WTC11 (cell line): ENCODE measurements at regions not wholly inside any gene's neighbourhood (a gene's known extent, or its start where the extent isn't known, plus 50 kb on each side); places are given as distances from the start of the nearest gene placed in this dataset.

Experiments
- ATAC-seq: fragments of 200-7000 bp; cut with Tn5 transposase; 2 replicates; pipeline ENCODE4 v1.10.0; 2021; ENCODE audit warnings: mild to moderate bottlenecking, moderate library complexity
- CTCF ChIA-PET: fragments of 300-600 bp; sonication (Branson Sonifier 250); formaldehyde crosslinking; loops from one replicate; lab custom pipeline; 2021; ENCODE audit warnings: antibody characterized with exemption; lab: Charles Lee
- POLR2A ChIA-PET: fragments of 350-600 bp; sonication (Branson Sonifier 250); formaldehyde crosslinking; loops from one replicate; lab custom pipeline; 2021; ENCODE audit warnings: antibody characterized with exemption; lab: Charles Lee
- DNase-seq: peaks from one replicate; pipeline ENCODE4 v3.0.0; 2021; ENCODE audit warnings: low spot score
- H3K27ac Mint-ChIP-seq: 2 replicates; pipeline ENCODE4 v1.8.0; 2021; ENCODE audit warnings: mixed read lengths
- H3K27me3 Mint-ChIP-seq: 2 replicates; pipeline ENCODE4 v1.8.0; 2021; ENCODE audit warnings: low read depth, mild to moderate bottlenecking, moderate library complexity, mixed read lengths
- H3K36me3 Mint-ChIP-seq: 2 replicates; pipeline ENCODE4 v1.8.0; 2021; ENCODE audit warnings: mixed read lengths
- H3K4me1 Mint-ChIP-seq: 2 replicates; pipeline ENCODE4 v1.8.0; 2022; ENCODE audit warnings: mixed read lengths
- H3K4me3 Mint-ChIP-seq: 2 replicates; pipeline ENCODE4 v1.8.0; 2021; ENCODE audit warnings: mild to moderate bottlenecking, moderate library complexity, mixed read lengths
- H3K9me3 Mint-ChIP-seq: 2 replicates; pipeline ENCODE4 v1.8.0; 2021; ENCODE audit warnings: mixed read lengths
- AR ChIP-seq: fragments of 250-450 bp; sonication (Bioruptor Pico); IDR thresholded peaks from 2 replicates; pipeline ENCODE4 v1.9.0; 2021; ENCODE audit warnings: mild to moderate bottlenecking
- ATF1 ChIP-seq: sonication (generic); formaldehyde crosslinking; IDR thresholded peaks from 2 replicates; pipeline ENCODE4 v1.8.1; 2023; ENCODE audit warnings: mild to moderate bottlenecking, moderate library complexity, missing genetic modification reagents
- CREM ChIP-seq: sonication (generic); formaldehyde crosslinking; IDR thresholded peaks from 2 replicates; pipeline ENCODE4 v1.8.1; 2022; ENCODE audit warnings: mild to moderate bottlenecking, missing genetic modification reagents, moderate library complexity
- EMX1 ChIP-seq: fragments of 250-450 bp; sonication (Bioruptor Pico); IDR thresholded peaks from 2 replicates; pipeline ENCODE4 v1.8.0; 2021; ENCODE audit warnings: mild to moderate bottlenecking
- ERG ChIP-seq: fragments of 250-450 bp; sonication (Bioruptor Pico); IDR thresholded peaks from 2 replicates; pipeline ENCODE4 v1.8.0; 2021; ENCODE audit warnings: mild to moderate bottlenecking
- FOXK1 ChIP-seq: sonication (generic); formaldehyde crosslinking; IDR thresholded peaks from 2 replicates; pipeline ENCODE4 v1.8.0; 2022; ENCODE audit warnings: mild to moderate bottlenecking, moderate library complexity, missing genetic modification reagents
- GABPB1 ChIP-seq: sonication (generic); formaldehyde crosslinking; IDR thresholded peaks from 2 replicates; pipeline ENCODE4 v1.8.1; 2023; ENCODE audit warnings: mild to moderate bottlenecking, missing genetic modification reagents
- HMGA2 ChIP-seq: fragments of 250-450 bp; sonication (Bioruptor Pico); IDR thresholded peaks from 2 replicates; pipeline ENCODE4 v1.4.0; 2021; ENCODE audit warnings: mild to moderate bottlenecking, moderate library complexity
- JAZF1 ChIP-seq: fragments of 250-450 bp; sonication (Bioruptor Pico); IDR thresholded peaks from 2 replicates; pipeline ENCODE4 v1.9.0; 2021; ENCODE audit warnings: moderate library complexity, mild to moderate bottlenecking, inconsistent platforms
- KAT7 ChIP-seq: sonication (generic); formaldehyde crosslinking; IDR thresholded peaks from 2 replicates; pipeline ENCODE4 v1.8.1; 2023; ENCODE audit warnings: missing genetic modification reagents, mild to moderate bottlenecking, borderline replicate concordance
- NFYB ChIP-seq: sonication (generic); formaldehyde crosslinking; conservative IDR thresholded peaks from 2 replicates; pipeline ENCODE4 v1.8.0; 2022; ENCODE audit warnings: low read depth, missing genetic modification reagents
- SP1 ChIP-seq: sonication (generic); formaldehyde crosslinking; conservative IDR thresholded peaks from 2 replicates; pipeline ENCODE4 v1.8.1; 2022; ENCODE audit warnings: missing genetic modification reagents
- ZBTB21 ChIP-seq: sonication (generic); formaldehyde crosslinking; IDR thresholded peaks from 2 replicates; pipeline ENCODE4 v1.8.1; 2023; ENCODE audit warnings: mild to moderate bottlenecking, missing genetic modification reagents, borderline replicate concordance
- ZNF138 ChIP-seq: sonication (generic); formaldehyde crosslinking; conservative IDR thresholded peaks from 2 replicates; pipeline ENCODE4 v1.8.1; 2022; ENCODE audit warnings: mild to moderate bottlenecking, moderate library complexity, missing genetic modification reagents
- ZNF232 ChIP-seq: sonication (generic); formaldehyde crosslinking; IDR thresholded peaks from 2 replicates; pipeline ENCODE4 v1.8.0; 2022; ENCODE audit warnings: mild to moderate bottlenecking, missing genetic modification reagents
- TF ChIP-seq, protein P1 (sequence below): sonication (generic); formaldehyde crosslinking; IDR thresholded peaks from 2 replicates; pipeline ENCODE4 v1.8.1; 2022; ENCODE audit warnings: low read depth, missing genetic modification reagents, borderline replicate concordance
- TF ChIP-seq, protein P2 (sequence below): sonication (generic); formaldehyde crosslinking; IDR thresholded peaks from 2 replicates; pipeline ENCODE4 v1.8.0; 2022; ENCODE audit warnings: mild to moderate bottlenecking, missing genetic modification reagents
- TF ChIP-seq, protein P3 (sequence below): sonication (generic); formaldehyde crosslinking; IDR thresholded peaks from 2 replicates; pipeline ENCODE4 v1.8.1; 2023; ENCODE audit warnings: mild to moderate bottlenecking, missing genetic modification reagents, moderate library complexity
- TF ChIP-seq, protein P4 (sequence below): sonication (generic); formaldehyde crosslinking; conservative IDR thresholded peaks from 2 replicates; pipeline ENCODE4 v1.8.1; 2023; ENCODE audit warnings: mild to moderate bottlenecking, low read depth, missing genetic modification reagents, moderate library complexity

- ChIA-PET POLR2A (no interaction called here), CTCF (no interaction called here)
- Mint-ChIP-seq H3K27ac (no peak overlapping the region), H3K4me3 (no peak overlapping the region), H3K27me3 (no peaks in the 10 kb centered on the region), H3K9me3 (no peaks in the 10 kb centered on the region), H3K4me1 (no peaks in the 10 kb centered on the region), H3K36me3 (no peaks in the 10 kb centered on the region)
- TF ChIP-seq, protein P1, sequence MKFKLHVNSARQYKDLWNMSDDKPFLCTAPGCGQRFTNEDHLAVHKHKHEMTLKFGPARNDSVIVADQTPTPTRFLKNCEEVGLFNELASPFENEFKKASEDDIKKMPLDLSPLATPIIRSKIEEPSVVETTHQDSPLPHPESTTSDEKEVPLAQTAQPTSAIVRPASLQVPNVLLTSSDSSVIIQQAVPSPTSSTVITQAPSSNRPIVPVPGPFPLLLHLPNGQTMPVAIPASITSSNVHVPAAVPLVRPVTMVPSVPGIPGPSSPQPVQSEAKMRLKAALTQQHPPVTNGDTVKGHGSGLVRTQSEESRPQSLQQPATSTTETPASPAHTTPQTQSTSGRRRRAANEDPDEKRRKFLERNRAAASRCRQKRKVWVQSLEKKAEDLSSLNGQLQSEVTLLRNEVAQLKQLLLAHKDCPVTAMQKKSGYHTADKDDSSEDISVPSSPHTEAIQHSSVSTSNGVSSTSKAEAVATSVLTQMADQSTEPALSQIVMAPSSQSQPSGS (CRISPR knock-in tag): no peak
- no peak for TF ChIP-seq AR (CRISPR knock-in tag)
- ATAC-seq: no peak
- DNase-seq: no peak
Measured at GRCh38 chr2:11053546-11053945, 101.7 kb upstream of the SLC66A3 start.

DNA sequence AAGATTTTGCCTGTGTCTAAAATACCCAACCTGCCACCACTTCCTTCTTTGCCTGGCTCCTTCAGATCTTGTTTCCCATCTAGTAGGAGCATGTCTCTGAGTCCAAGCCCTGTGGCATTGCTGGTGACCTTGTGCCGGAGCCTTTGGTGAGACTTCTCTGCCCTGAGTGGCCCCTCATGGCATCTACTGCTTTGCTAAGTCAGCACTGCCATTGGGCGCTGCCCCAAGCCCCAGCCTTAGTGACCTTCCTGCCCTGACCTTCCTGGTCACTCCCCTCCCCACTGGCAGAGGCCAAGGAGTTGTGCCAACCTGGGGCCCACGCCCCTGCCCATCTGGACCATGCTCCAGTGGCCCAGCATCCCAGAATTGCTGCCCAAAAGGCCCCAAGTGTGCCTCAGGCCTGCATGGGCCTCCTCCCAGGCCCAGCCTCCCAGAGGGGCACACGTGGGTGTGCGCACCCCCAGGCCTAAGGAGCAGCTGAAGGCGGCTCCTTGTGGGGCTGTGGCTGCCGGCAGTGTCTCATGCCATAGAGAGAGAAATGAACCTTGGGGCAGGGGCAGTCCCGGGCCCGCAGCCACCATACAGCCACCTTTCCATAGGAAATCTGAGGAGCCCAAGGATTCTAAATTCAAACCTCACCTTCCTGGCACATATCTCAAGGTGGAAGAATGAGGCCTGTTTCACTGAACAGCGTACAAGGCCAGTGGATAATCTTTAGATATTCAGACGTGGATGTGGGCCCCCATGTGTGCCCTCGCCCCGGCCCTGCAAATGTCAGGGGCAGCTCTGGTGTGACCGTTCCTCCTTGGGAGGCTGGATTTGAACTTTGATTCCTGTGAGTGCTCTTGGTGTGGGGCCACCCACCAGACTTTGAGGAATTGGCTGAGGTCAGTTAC, 100.2 kb upstream of the SLC66A3 start:
- no peak overlapping the region for H3K4me3 Mint-ChIP-seq
- no peak overlapping the region for H3K27ac Mint-ChIP-seq
- CTCF ChIA-PET: no interaction called here
- no peak for DNase-seq
- TF ChIP-seq CREM (CRISPR knock-in tag): no peak
- no peak for TF ChIP-seq JAZF1 (CRISPR knock-in tag)
- no peak for TF ChIP-seq EMX1 (CRISPR knock-in tag)
- TF ChIP-seq ERG (CRISPR knock-in tag): no peak
- no peak for TF ChIP-seq GABPB1 (CRISPR knock-in tag)
- TF ChIP-seq FOXK1 (CRISPR knock-in tag): no peak
- no peak for TF ChIP-seq SP1 (CRISPR knock-in tag)
- TF ChIP-seq, all 79 proteins: peak for 0
- no peaks in the 10 kb centered on the region for H3K4me1 Mint-ChIP-seq
- no peak for ATAC-seq
- no peaks in the 10 kb centered on the region for H3K27me3 Mint-ChIP-seq
- H3K9me3 Mint-ChIP-seq: no peaks in the 10 kb centered on the region
- POLR2A ChIA-PET: no interaction called here
- no peaks in the 10 kb centered on the region for H3K36me3 Mint-ChIP-seq

DNA sequence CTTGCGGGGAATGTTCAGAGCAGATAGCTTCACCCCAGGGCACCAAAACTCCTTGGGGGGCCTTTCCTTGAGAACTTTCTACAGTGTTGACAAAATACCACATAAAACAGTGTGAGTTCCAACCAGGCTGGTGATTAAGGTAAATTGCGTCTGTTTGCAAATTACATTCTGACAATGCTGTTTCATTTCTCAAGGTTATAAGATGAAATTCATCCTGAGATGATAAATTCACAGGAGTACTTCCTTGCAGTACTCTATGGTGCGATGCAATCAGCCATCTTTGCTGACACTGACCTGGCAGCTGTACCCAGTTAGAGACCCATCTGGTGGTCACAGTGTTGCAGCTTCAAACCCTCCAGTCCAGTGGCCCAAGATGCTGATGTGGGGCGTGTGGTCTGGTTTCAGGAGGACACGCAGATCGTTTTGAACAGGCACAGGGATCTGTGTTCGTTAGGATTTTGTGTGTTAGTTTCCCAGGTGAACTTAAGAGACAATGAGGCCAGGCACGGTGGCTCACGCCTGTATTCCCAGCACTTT, 99.5 kb upstream of the SLC66A3 start:
- Mint-ChIP-seq H3K4me3 (no peak overlapping the region), H3K27ac (no peak overlapping the region), H3K4me1 (no peaks in the 10 kb centered on the region), H3K36me3 (no peaks in the 10 kb centered on the region), H3K27me3 (no peaks in the 10 kb centered on the region), H3K9me3 (peaks cover 4% of the 10 kb centered on the region)
- POLR2A ChIA-PET: no interaction called here
- ATAC-seq: no peak
- CTCF ChIA-PET: no interaction called here
- no peak for DNase-seq
- TF ChIP-seq, protein P2, sequence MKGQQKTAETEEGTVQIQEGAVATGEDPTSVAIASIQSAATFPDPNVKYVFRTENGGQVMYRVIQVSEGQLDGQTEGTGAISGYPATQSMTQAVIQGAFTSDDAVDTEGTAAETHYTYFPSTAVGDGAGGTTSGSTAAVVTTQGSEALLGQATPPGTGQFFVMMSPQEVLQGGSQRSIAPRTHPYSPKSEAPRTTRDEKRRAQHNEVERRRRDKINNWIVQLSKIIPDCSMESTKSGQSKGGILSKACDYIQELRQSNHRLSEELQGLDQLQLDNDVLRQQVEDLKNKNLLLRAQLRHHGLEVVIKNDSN (CRISPR knock-in tag): no peak
- no peak for TF ChIP-seq EMX1 (CRISPR knock-in tag)
- TF ChIP-seq ATF1 (CRISPR knock-in tag): no peak
- TF ChIP-seq KAT7 (CRISPR knock-in tag): no peak
- no peak for TF ChIP-seq ZBTB21 (CRISPR knock-in tag)
- TF ChIP-seq NFYB (CRISPR knock-in tag): no peak
- no peak for TF ChIP-seq ZNF232 (CRISPR knock-in tag)
- TF ChIP-seq, protein P3, sequence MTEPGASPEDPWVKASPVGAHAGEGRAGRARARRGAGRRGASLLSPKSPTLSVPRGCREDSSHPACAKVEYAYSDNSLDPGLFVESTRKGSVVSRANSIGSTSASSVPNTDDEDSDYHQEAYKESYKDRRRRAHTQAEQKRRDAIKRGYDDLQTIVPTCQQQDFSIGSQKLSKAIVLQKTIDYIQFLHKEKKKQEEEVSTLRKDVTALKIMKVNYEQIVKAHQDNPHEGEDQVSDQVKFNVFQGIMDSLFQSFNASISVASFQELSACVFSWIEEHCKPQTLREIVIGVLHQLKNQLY: no peak
- no peak for TF ChIP-seq CREM (CRISPR knock-in tag)
- TF ChIP-seq, protein P4, sequence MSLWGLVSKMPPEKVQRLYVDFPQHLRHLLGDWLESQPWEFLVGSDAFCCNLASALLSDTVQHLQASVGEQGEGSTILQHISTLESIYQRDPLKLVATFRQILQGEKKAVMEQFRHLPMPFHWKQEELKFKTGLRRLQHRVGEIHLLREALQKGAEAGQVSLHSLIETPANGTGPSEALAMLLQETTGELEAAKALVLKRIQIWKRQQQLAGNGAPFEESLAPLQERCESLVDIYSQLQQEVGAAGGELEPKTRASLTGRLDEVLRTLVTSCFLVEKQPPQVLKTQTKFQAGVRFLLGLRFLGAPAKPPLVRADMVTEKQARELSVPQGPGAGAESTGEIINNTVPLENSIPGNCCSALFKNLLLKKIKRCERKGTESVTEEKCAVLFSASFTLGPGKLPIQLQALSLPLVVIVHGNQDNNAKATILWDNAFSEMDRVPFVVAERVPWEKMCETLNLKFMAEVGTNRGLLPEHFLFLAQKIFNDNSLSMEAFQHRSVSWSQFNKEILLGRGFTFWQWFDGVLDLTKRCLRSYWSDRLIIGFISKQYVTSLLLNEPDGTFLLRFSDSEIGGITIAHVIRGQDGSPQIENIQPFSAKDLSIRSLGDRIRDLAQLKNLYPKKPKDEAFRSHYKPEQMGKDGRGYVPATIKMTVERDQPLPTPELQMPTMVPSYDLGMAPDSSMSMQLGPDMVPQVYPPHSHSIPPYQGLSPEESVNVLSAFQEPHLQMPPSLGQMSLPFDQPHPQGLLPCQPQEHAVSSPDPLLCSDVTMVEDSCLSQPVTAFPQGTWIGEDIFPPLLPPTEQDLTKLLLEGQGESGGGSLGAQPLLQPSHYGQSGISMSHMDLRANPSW (CRISPR knock-in tag): no peak
- TF ChIP-seq HMGA2 (CRISPR knock-in tag): no peak
- no peak for TF ChIP-seq ZNF138 (CRISPR knock-in tag)
- TF ChIP-seq, all 79 proteins: peak for 0
